DMS114 treated with DMSO at 0.1 percent for 48 hours (cell line): ENCODE measurements at regions not wholly inside any gene's neighbourhood (a gene's known extent, or its start where the extent isn't known, plus 50 kb on each side); places are given as distances from the start of the nearest gene placed in this dataset.
"Not testable (repeated sequence)": the region's sequence is repeated elsewhere in the genome, so short reads cannot be mapped to it uniquely, and the experiment has no call there.

Experiments
- DNase-seq: peaks from one replicate; lab custom pipeline; 2025; ENCODE audit not compliant: unreplicated experiment; lab: John Stamatoyannopoulos, UW

- no peak for DNase-seq
Measured at GRCh38 chr15:25246641-25247406, 192.0 kb downstream of the UBE3A start.

GRCh38 chr15:25247407-25248038 is 191.3 kb downstream of the UBE3A start:
- no peak for DNase-seq

- not testable (repeated sequence) for DNase-seq
Measured at GRCh38 chr15:25248087-25248486, 190.7 kb downstream of the UBE3A start.

GRCh38 chr15:25248583-25249235 is 190.1 kb downstream of the UBE3A start:
- no peak for DNase-seq

GRCh38 chr15:25249236-25250010 is 189.4 kb downstream of the UBE3A start:
- no peak for DNase-seq

GRCh38 chr15:25250011-25250596 is 188.7 kb downstream of the UBE3A start:
- DNase-seq: no peak

- DNase-seq: no peak
Measured at GRCh38 chr15:25250906-25251622, 187.8 kb downstream of the UBE3A start.

GRCh38 chr15:25251700-25252390 is 187.0 kb downstream of the UBE3A start:
- DNase-seq: no peak

GRCh38 chr15:25253048-25253973 is 185.5 kb downstream of the UBE3A start:
- not testable (repeated sequence) for DNase-seq

GRCh38 chr15:25268166-25268565 is 170.7 kb downstream of the UBE3A start:
- no peak for DNase-seq
